ENCODE measurements at regions not wholly inside any gene's neighbourhood (a gene's known extent, or its start where the extent isn't known, plus 50 kb on each side); places are given as distances from the start of the nearest gene placed in this dataset.

- no peak for TF ChIP-seq CTCF (IDR thresholded peaks at IDR 0.05 in 4 of 5, conservative IDR thresholded peaks at IDR 0.05 in 1 of 5)
- no peak for TF ChIP-seq POLR2A (IDR thresholded peaks at IDR 0.05)
These were observed 1203.1 kb downstream of the PCDH18 start for GRCh38 chr4:136329042-136329662.
